Loucy (cell line): ENCODE measurements at regions not wholly inside any gene's neighbourhood (a gene's known extent, or its start where the extent isn't known, plus 50 kb on each side); places are given as distances from the start of the nearest gene placed in this dataset.

Experiments used
- H2AFZ ChIP-seq: fragments of 200-600 bp; sonication (generic); 2 replicates; pipeline ENCODE4 v1.6.0; 2016; ENCODE audit warnings: antibody characterized with exemption, mild to moderate bottlenecking, low read length, moderate library complexity
- H3F3A ChIP-seq: fragments of 200-600 bp; 2 replicates; pipeline ENCODE4 v1.6.0; 2016; ENCODE audit warnings: antibody characterized with exemption, low read depth, mild to moderate bottlenecking
- H3K27me3 ChIP-seq: fragments of 200-600 bp; sonication (generic); 2 replicates; pipeline ENCODE4 v1.6.1; 2014; ENCODE audit warnings: low read length, mild to moderate bottlenecking; ENCODE audit not compliant: insufficient read depth, poor library complexity, severe bottlenecking
- H3K36me3 ChIP-seq: fragments of 200-600 bp; sonication (generic); 2 replicates; pipeline ENCODE4 v1.6.1; 2016; ENCODE audit warnings: low read length; ENCODE audit not compliant: insufficient read depth
- H3K4me1 ChIP-seq: fragments of 200-600 bp; sonication (generic); 2 replicates; pipeline ENCODE4 v1.5.1; 2014; ENCODE audit warnings: low read length, mild to moderate bottlenecking; ENCODE audit not compliant: insufficient read depth, poor library complexity, severe bottlenecking
- H3K4me2 ChIP-seq: fragments of 200-600 bp; sonication (generic); 2 replicates; pipeline ENCODE4 v1.6.0; 2014; ENCODE audit warnings: antibody characterized with exemption, low read length, low read depth, mild to moderate bottlenecking; ENCODE audit not compliant: poor library complexity, severe bottlenecking
- H3K4me3 ChIP-seq: fragments of 200-600 bp; sonication (generic); 2 replicates; pipeline ENCODE4 v1.5.1; 2014; ENCODE audit warnings: low read length, mild to moderate bottlenecking, mixed read lengths; ENCODE audit not compliant: poor library complexity, severe bottlenecking
- H3K79me2 ChIP-seq: fragments of 200-600 bp; sonication (generic); 2 replicates; pipeline ENCODE4 v1.6.1; 2014; ENCODE audit warnings: low read length; ENCODE audit not compliant: insufficient read depth
- H3K9ac ChIP-seq: fragments of 200-600 bp; sonication (generic); 2 replicates; pipeline ENCODE4 v1.6.0; 2014; ENCODE audit warnings: mild to moderate bottlenecking, low read depth, low read length, moderate library complexity; ENCODE audit not compliant: poor library complexity, severe bottlenecking
- H3K9me2 ChIP-seq: fragments of 200-600 bp; sonication (generic); replicated peaks from 2 replicates; pipeline ENCODE4 v1.6.1; 2016; ENCODE audit warnings: low read depth, low read length, mixed read lengths
- H3K9me3 ChIP-seq: fragments of 200-600 bp; sonication (generic); 2 replicates; pipeline ENCODE4 v1.6.1; 2014; ENCODE audit warnings: mild to moderate bottlenecking, antibody characterized with exemption, low read length, low read depth; ENCODE audit not compliant: insufficient read depth
- H4K20me1 ChIP-seq: fragments of 200-600 bp; sonication (generic); 2 replicates; pipeline ENCODE4 v1.6.0; 2014; ENCODE audit warnings: antibody characterized with exemption, low read length, mild to moderate bottlenecking; ENCODE audit not compliant: insufficient read depth, poor library complexity, severe bottlenecking
- EZH2phosphoT487 ChIP-seq: fragments of 200-600 bp; IDR thresholded peaks from 2 replicates; pipeline ENCODE4 v1.6.1; 2018; ENCODE audit warnings: antibody characterized with exemption, mild to moderate bottlenecking, moderate library complexity, borderline replicate concordance
- TF ChIP-seq, protein P1 (sequence below): fragments of 200-600 bp; sonication (generic); conservative IDR thresholded peaks from 2 replicates; pipeline ENCODE4 v1.5.1; 2014; ENCODE audit warnings: mild to moderate bottlenecking, antibody characterized with exemption, low read length

DNA sequence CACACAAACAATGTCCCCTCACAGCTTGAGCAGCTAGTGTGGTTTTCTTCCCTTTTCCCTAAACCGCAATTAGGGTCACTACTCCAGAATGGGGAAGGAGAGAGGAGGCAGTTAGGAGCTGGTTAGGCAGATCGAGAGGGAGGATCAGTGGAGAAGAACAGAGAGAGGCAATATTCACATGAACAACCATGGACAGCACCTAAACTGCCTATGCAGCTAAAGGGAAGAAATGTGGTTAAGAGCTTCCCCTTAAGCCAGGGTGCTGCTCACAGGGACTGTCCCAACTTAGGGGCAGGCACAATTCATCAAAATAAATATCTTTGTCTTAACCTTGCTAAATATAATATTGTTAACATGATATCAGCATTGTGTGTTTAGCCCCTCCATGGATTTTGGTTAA, 359.3 kb upstream of the CDH18 start:
- Histone ChIP-seq H3K4me3 (no peak overlapping the region), H3K36me3 (no peaks in the 10 kb centered on the region), H3K9ac (no peak overlapping the region), H3F3A (no peaks in the 10 kb centered on the region), H3K4me1 (no peaks in the 10 kb centered on the region), H2AFZ (no peak overlapping the region), H3K9me2 (no peaks in the 10 kb centered on the region), H3K4me2 (no peak overlapping the region), H3K79me2 (no peaks in the 10 kb centered on the region), H4K20me1 (no peaks in the 10 kb centered on the region), H3K27me3 (no peaks in the 10 kb centered on the region), H3K9me3 (peaks cover 6% of the 10 kb centered on the region)
- TF ChIP-seq, protein P1, sequence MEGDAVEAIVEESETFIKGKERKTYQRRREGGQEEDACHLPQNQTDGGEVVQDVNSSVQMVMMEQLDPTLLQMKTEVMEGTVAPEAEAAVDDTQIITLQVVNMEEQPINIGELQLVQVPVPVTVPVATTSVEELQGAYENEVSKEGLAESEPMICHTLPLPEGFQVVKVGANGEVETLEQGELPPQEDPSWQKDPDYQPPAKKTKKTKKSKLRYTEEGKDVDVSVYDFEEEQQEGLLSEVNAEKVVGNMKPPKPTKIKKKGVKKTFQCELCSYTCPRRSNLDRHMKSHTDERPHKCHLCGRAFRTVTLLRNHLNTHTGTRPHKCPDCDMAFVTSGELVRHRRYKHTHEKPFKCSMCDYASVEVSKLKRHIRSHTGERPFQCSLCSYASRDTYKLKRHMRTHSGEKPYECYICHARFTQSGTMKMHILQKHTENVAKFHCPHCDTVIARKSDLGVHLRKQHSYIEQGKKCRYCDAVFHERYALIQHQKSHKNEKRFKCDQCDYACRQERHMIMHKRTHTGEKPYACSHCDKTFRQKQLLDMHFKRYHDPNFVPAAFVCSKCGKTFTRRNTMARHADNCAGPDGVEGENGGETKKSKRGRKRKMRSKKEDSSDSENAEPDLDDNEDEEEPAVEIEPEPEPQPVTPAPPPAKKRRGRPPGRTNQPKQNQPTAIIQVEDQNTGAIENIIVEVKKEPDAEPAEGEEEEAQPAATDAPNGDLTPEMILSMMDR, result no peak
- TF ChIP-seq EZH2phosphoT487, result no peak

DNA sequence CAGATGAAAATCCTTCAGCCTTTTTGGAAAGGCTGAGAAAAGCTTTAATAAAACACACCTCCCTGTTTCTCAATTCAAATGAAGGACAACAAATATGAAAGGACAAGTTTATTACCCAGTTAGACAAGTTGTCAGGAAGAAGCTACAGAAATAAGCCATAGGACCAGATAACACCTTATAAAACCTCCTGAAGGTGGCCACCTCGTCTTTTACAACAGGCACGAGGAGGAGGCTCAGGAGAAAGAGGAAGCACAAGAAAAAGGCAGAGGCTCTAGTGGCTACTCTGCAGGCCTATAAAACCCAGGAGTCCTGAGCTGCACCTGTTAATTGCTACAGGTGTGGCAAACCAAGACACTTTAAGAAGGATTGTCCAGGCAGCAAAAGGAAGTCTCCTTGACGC, 352.1 kb upstream of the CDH18 start:
- Histone ChIP-seq H3K9ac (no peak overlapping the region), H3K36me3 (no peaks in the 10 kb centered on the region), H3K9me3 (no peaks in the 10 kb centered on the region), H3K79me2 (no peaks in the 10 kb centered on the region), H3K4me3 (no peak overlapping the region), H3K4me2 (no peak overlapping the region), H3K27me3 (no peaks in the 10 kb centered on the region), H4K20me1 (no peaks in the 10 kb centered on the region), H3F3A (no peaks in the 10 kb centered on the region), H2AFZ (no peak overlapping the region), H3K9me2 (no peaks in the 10 kb centered on the region), H3K4me1 (no peaks in the 10 kb centered on the region)
- TF ChIP-seq, protein P1, result no peak
- TF ChIP-seq EZH2phosphoT487, result no peak

DNA sequence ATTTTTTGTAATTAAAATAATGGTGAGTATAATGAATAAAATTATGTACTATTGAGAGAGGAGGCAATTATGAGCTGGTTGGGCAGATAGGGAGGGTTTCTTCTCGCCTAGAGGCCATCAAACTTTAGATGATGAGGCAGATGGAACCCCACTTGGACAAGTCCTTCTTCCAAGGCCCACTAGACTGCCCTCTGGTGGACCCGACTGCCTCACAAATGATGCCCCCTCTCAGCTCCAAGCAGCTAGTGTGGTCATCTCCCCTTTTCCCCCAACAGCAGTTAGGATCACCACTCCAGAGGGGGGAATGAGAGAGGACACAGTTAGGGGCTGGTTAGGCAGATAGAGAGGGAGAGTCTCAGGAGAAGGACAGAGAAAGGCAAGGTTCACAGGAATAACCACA, 348.0 kb upstream of the CDH18 start:
- Histone ChIP-seq H3F3A (no peaks in the 10 kb centered on the region), H3K9me2 (no peaks in the 10 kb centered on the region), H3K36me3 (no peaks in the 10 kb centered on the region), H2AFZ (no peak overlapping the region), H4K20me1 (no peaks in the 10 kb centered on the region), H3K9me3 (no peaks in the 10 kb centered on the region), H3K4me2 (no peak overlapping the region), H3K4me3 (no peak overlapping the region), H3K27me3 (no peaks in the 10 kb centered on the region), H3K9ac (no peak overlapping the region), H3K4me1 (no peaks in the 10 kb centered on the region), H3K79me2 (no peaks in the 10 kb centered on the region)
- no peak for TF ChIP-seq EZH2phosphoT487
- TF ChIP-seq, protein P1, result peak; percentile 26
